Lower lobe of right lung (tissue), 2 donors: ENCODE measurements at regions not wholly inside any gene's neighbourhood (a gene's known extent, or its start where the extent isn't known, plus 50 kb on each side); places are given as distances from the start of the nearest gene placed in this dataset.

Source experiments
- ATAC-seq, 2 donors: fragments of 200-7000 bp; cut with Tn5 transposase; one replicate each; pipeline ENCODE4 v1.9.1; 2020 to 2022; ENCODE audit warnings: mild to moderate bottlenecking in 2 of 2, moderate library complexity in 2 of 2
- DNase-seq: peaks from one replicate; pipeline ENCODE4 v3.0.0-alpha.2; 2020
- H3K27ac ChIP-seq: fragments of 200-600 bp; one replicate; pipeline ENCODE4 v1.8.0; 2022
- H3K27me3 ChIP-seq: fragments of 200-600 bp; one replicate; pipeline ENCODE4 v1.8.0; 2022; ENCODE audit warnings: low read depth
- H3K36me3 ChIP-seq: fragments of 200-600 bp; one replicate; pipeline ENCODE4 v1.8.0; 2022; ENCODE audit warnings: mild to moderate bottlenecking
- H3K4me1 ChIP-seq: fragments of 200-600 bp; one replicate; pipeline ENCODE4 v1.8.0; 2022
- H3K4me3 ChIP-seq: fragments of 200-600 bp; one replicate; pipeline ENCODE4 v1.8.0; 2022; ENCODE audit warnings: mild to moderate bottlenecking
- H3K9me3 ChIP-seq: fragments of 200-600 bp; one replicate; pipeline ENCODE4 v1.8.0; 2022
- CTCF ChIP-seq: fragments of 200-600 bp; IDR thresholded peaks from one replicate; pipeline ENCODE4 v1.8.0; 2022; ENCODE audit warnings: antibody characterized with exemption, mild to moderate bottlenecking
- intact Hi-C: fragments of 100-400 bp; cut with DNase I; formaldehyde crosslinking; loops from one replicate; pipeline ENCODE4 v1.11.0; 2022
- donor health status: DM: no; HTN: yes; CAD: no; lungs with severe emphysema.

- Histone ChIP-seq H3K36me3 (no peaks in the 10 kb centered on the region), H3K27ac (no peak overlapping the region), H3K4me3 (no peak overlapping the region), H3K27me3 (no peaks in the 10 kb centered on the region), H3K4me1 (no peaks in the 10 kb centered on the region), H3K9me3 (no peaks in the 10 kb centered on the region)
- no peak for TF ChIP-seq CTCF
- DNase-seq (no peak), ATAC-seq (no peak)
- intact Hi-C loops, result no loop called here
Observed at GRCh38 chr4:67346654-67347053, 198.6 kb downstream of the CENPC start.

GRCh38 chr4:67344594-67345380 is 200.5 kb downstream of the CENPC start:
- H3K36me3 ChIP-seq, result no peaks in the 10 kb centered on the region
- ATAC-seq (no peak), DNase-seq (no peak)
- intact Hi-C loops, result no loop called here
- H3K27me3 ChIP-seq, result no peaks in the 10 kb centered on the region
- no peaks in the 10 kb centered on the region for H3K9me3 ChIP-seq
- H3K27ac ChIP-seq, result no peak overlapping the region
- H3K4me3 ChIP-seq, result no peak overlapping the region
- H3K4me1 ChIP-seq, result no peaks in the 10 kb centered on the region
- no peak for TF ChIP-seq CTCF

- ATAC-seq, result no peak
- no peak for DNase-seq
- H3K4me1 ChIP-seq, result no peaks in the 10 kb centered on the region
- intact Hi-C loops, result no loop called here
- H3K9me3 ChIP-seq, result no peaks in the 10 kb centered on the region
- no peaks in the 10 kb centered on the region for H3K36me3 ChIP-seq
- no peak overlapping the region for H3K27ac ChIP-seq
- H3K27me3 ChIP-seq, result no peaks in the 10 kb centered on the region
- TF ChIP-seq CTCF, result no peak
- H3K4me3 ChIP-seq, result no peak overlapping the region
Observed at GRCh38 chr4:67343199-67343598, 202.1 kb downstream of the CENPC start.

GRCh38 chr4:67342291-67342690 is 203.0 kb downstream of the CENPC start:
- intact Hi-C loops, result no loop called here
- H3K27me3 ChIP-seq, result no peaks in the 10 kb centered on the region
- TF ChIP-seq CTCF, result no peak
- H3K9me3 ChIP-seq, result no peaks in the 10 kb centered on the region
- H3K36me3 ChIP-seq, result no peaks in the 10 kb centered on the region
- no peak overlapping the region for H3K27ac ChIP-seq
- H3K4me1 ChIP-seq, result no peaks in the 10 kb centered on the region
- H3K4me3 ChIP-seq, result no peak overlapping the region
- ATAC-seq, result no peak
- DNase-seq, result no peak

- Histone ChIP-seq H3K4me1 (no peaks in the 10 kb centered on the region), H3K4me3 (no peak overlapping the region), H3K27me3 (no peaks in the 10 kb centered on the region), H3K36me3 (no peaks in the 10 kb centered on the region), H3K27ac (no peak overlapping the region), H3K9me3 (no peaks in the 10 kb centered on the region)
- DNase-seq (no peak), ATAC-seq (no peak)
- no peak for TF ChIP-seq CTCF
- intact Hi-C loops, result no loop called here
Observed at GRCh38 chr4:67333664-67334063, 211.6 kb downstream of the CENPC start.
